NB4 (cell line): ENCODE measurements at regions not wholly inside any gene's neighbourhood (a gene's known extent, or its start where the extent isn't known, plus 50 kb on each side); places are given as distances from the start of the nearest gene placed in this dataset.

Experiments used
- DNase-seq: peaks from one replicate; pipeline ENCODE4 v3.0.0; 2010; ENCODE audit warnings: low read depth
- H3K4me3 ChIP-seq: one replicate; pipeline ENCODE4 v1.5.1; 2011; ENCODE audit warnings: mild to moderate bottlenecking, low read depth, low read length, moderate library complexity
- MYC ChIP-seq: IDR thresholded peaks from 2 replicates; pipeline ENCODE4 v1.6.1; 2011; ENCODE audit warnings: low read depth, low read length
- POLR2A ChIP-seq: IDR thresholded peaks from 2 replicates; pipeline ENCODE4 v1.6.1; 2011; ENCODE audit warnings: mild to moderate bottlenecking; ENCODE audit not compliant: insufficient read length; ENCODE audit errors: extremely low read depth
- TF ChIP-seq, protein P1 (sequence below): IDR thresholded peaks from 2 replicates; pipeline ENCODE4 v1.6.1; 2011; ENCODE audit warnings: low read depth, low read length
- TF ChIP-seq, protein P2 (sequence below): IDR thresholded peaks from one replicate; pipeline ENCODE4 v1.5.1; 2012; ENCODE audit warnings: low read depth, low read length

DNA sequence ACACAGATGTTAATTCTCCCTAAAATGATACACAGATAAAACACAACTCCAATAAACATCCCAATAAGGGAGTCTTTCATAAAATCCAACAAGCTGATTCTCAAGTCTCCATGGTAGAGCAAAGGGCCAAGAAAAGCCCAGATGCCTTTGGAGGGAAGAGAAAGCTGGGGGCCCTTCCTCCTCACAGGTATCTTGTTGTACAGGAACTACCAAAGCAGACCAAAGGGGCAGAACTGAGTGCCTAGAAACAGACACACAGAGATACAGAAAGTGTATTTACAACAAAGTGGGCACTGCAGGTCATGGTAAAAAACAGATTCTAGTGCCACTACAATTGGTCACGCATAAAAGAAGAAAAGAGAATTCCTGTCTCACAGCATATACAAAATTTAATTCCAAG is 87.2 kb upstream of the NSMCE3 start:
- no peak overlapping the region for H3K4me3 ChIP-seq
- TF ChIP-seq, protein P1, sequence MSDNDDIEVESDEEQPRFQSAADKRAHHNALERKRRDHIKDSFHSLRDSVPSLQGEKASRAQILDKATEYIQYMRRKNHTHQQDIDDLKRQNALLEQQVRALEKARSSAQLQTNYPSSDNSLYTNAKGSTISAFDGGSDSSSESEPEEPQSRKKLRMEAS: no peak
- TF ChIP-seq, protein P2, sequence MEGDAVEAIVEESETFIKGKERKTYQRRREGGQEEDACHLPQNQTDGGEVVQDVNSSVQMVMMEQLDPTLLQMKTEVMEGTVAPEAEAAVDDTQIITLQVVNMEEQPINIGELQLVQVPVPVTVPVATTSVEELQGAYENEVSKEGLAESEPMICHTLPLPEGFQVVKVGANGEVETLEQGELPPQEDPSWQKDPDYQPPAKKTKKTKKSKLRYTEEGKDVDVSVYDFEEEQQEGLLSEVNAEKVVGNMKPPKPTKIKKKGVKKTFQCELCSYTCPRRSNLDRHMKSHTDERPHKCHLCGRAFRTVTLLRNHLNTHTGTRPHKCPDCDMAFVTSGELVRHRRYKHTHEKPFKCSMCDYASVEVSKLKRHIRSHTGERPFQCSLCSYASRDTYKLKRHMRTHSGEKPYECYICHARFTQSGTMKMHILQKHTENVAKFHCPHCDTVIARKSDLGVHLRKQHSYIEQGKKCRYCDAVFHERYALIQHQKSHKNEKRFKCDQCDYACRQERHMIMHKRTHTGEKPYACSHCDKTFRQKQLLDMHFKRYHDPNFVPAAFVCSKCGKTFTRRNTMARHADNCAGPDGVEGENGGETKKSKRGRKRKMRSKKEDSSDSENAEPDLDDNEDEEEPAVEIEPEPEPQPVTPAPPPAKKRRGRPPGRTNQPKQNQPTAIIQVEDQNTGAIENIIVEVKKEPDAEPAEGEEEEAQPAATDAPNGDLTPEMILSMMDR: no peak
- TF ChIP-seq POLR2A (no peak), MYC (no peak)
- no peak for DNase-seq

DNA sequence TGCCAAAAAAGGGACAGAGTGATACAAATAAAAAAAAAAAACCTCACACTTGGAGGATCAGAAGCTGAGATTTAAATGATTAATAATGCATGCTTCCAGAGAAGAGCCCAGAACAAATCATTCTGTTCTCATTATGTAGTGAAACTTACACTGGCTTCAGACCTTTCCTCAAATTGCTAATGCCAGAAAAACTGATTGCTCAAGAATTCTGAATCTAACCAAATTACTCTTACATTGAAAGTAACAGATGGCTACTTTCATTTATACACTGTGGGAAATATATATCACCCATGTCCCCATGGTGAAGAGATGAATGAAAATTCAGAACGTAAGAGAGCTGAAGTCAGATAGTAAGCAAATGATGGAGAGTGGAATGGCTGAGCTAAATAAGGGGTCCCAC is 85.9 kb upstream of the NSMCE3 start:
- TF ChIP-seq, protein P1: no peak
- TF ChIP-seq POLR2A: no peak
- TF ChIP-seq, protein P2: no peak
- TF ChIP-seq MYC: no peak
- DNase-seq: no peak
- H3K4me3 ChIP-seq: no peak overlapping the region

DNA sequence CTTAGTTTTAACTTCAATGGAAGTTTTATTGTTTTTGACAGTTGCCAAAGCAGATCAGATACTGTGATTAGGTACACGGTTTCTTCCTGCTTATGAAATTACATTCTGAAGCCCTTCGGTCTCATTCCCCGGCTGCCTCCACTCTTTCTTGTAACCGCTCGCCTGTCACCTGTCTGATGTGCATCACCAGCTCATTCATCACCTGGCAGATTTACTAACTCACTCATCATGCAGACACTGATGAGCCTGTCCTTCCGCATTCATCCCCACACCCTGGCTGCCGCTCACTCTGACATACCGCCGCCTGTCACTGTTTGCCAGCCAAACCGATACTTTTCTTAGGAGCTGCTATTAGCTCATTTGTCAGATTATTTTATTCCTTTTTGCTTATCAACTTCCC is 82.8 kb upstream of the NSMCE3 start:
- TF ChIP-seq, protein P1: no peak
- TF ChIP-seq, protein P2: no peak
- no peak for TF ChIP-seq MYC
- no peak for TF ChIP-seq POLR2A
- no peak for DNase-seq
- H3K4me3 ChIP-seq: no peak overlapping the region

DNA sequence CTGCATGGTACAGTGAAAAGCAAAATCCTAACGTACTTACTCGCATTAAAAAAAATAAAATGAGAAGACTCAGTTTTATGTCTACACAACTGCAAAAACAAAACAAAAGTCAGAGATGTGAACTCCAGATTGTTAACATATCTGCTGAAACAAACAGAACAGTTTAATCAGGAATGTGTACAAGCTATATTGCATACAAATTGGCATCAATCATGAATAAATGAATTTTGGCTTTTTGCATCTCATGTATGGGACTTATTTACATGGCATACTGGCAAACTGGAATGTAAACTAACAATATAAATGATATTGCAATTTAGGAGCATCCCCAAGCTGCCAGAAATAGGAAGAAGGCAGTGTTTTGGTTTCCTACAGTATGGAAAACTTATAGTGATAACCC is 79.6 kb upstream of the NSMCE3 start:
- TF ChIP-seq, protein P2: no peak
- TF ChIP-seq MYC (no peak), POLR2A (no peak)
- TF ChIP-seq, protein P1: no peak
- no peak for DNase-seq
- no peak overlapping the region for H3K4me3 ChIP-seq

DNA sequence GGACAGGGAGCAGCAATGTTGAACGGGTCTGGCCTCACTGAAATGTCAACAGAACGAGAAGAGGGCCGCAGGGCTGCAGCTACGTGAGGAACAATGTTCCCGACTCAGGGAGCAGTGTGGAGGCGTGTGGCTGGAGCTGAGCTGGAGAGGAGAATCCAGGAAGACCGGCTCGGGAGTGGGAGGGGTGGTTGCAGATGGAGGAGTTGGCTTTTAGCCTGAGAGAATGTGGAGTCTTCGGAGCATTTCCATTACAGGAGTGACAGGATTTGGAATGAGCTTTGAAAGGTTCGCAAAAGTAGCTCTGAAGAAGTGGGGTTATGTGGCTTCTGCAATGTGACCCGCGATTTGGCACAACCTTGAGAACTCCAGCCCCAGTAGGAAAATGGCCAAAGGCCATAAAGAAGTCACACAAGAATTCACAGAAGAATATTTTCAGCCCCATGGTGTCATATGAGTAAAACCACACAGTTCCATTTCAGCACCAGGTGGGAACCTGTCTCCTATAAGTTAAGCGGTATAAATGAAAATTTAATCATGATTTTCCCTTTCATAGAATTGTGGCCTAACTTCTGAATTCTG is 78.8 kb upstream of the NSMCE3 start:
- TF ChIP-seq POLR2A: no peak
- TF ChIP-seq, protein P2: no peak
- TF ChIP-seq, protein P1: no peak
- TF ChIP-seq MYC: no peak
- no peak for DNase-seq
- no peak overlapping the region for H3K4me3 ChIP-seq

DNA sequence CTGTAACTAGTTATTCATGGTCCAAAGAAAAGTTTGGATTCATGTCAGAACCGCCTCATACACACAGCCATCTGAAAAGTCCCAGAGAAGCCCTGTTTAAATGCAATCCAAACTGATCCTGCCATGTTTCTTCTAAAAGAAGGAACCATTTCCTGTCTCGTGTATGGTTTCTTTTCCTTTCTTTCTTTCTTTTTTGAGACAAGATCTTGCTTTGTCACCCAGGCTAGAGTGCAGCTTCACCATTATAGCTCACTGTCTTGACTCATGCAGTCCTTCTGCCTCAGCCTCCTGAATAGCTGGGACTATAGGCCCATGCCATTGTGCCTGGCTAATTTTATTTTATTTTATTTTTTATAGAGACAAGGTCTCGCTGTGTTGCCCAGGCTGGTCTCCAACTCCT is 77.4 kb upstream of the NSMCE3 start:
- H3K4me3 ChIP-seq: no peak overlapping the region
- DNase-seq: no peak
- no peak for TF ChIP-seq MYC
- TF ChIP-seq, protein P2: no peak
- TF ChIP-seq, protein P1: no peak
